ENCODE measurements at regions not wholly inside any gene's neighbourhood (a gene's known extent, or its start where the extent isn't known, plus 50 kb on each side); places are given as distances from the start of the nearest gene placed in this dataset.

DNA sequence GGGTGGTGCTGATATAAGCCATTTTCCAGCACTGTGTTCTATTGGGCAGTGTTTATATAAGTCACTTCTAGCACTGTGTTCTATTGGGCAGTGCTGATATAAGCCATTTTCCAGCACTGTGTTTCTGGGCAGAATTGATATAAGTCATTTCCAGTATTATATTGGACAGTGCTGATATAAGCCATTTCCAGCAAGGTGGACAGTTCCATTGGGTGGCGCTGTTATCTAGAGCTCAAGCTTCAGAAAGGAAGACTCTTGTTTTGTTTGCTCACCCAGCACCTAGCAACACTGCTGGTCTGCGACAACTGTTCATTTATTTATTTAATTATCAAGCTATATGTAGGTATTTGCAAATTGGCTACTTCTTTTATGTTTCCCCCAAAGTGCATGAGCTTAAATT is 690.3 kb downstream of the AACS start:
- TF ChIP-seq CBX5 (IDR thresholded peaks at IDR 0.05; ENCODE audit: low read depth, low read length) (no peak), RBBP5 (IDR thresholded peaks at IDR 0.05; ENCODE audit: borderline replicate concordance, low read depth, low read length) (no peak)
